HG03575 (cell line): ENCODE measurements at regions not wholly inside any gene's neighbourhood (a gene's known extent, or its start where the extent isn't known, plus 50 kb on each side); places are given as distances from the start of the nearest gene placed in this dataset.

ENCODE experiments used
- ATAC-seq: cut with Tn5 transposase; IDR thresholded peaks from one replicate; pipeline ENCODE4 v1.9.1; 2021; ENCODE audit not compliant: unreplicated experiment, insufficient number of reproducible peaks, low FRiP score; ENCODE audit errors: extremely low read depth

- no peak for ATAC-seq
Measured at GRCh38 chr6:115393821-115394220, 666.9 kb downstream of the FRK start.

- ATAC-seq = no peak
Measured at GRCh38 chr6:115370202-115370601, 690.5 kb downstream of the FRK start.

GRCh38 chr6:115365783-115366182 lies 694.9 kb downstream of the FRK start:
- no peak for ATAC-seq

- ATAC-seq = peak; percentile 88
Measured at GRCh38 chr6:115363379-115363778, 697.3 kb downstream of the FRK start.

- no peak for ATAC-seq
Measured at GRCh38 chr6:115362234-115362633, 698.5 kb downstream of the FRK start.

- ATAC-seq = no peak
Measured at GRCh38 chr6:115360602-115361325, 699.9 kb downstream of the FRK start.

GRCh38 chr6:115358616-115359015 lies 702.1 kb downstream of the FRK start:
- ATAC-seq = no peak

GRCh38 chr6:115356371-115356770 lies 704.3 kb downstream of the FRK start:
- ATAC-seq = no peak

GRCh38 chr6:115323001-115323400 lies 737.7 kb downstream of the FRK start:
- ATAC-seq = no peak

- no peak for ATAC-seq
Measured at GRCh38 chr6:115319823-115320222, 740.9 kb downstream of the FRK start.

- no peak for ATAC-seq
Measured at GRCh38 chr6:115310156-115310555, 750.5 kb downstream of the FRK start.

GRCh38 chr6:115302731-115303130 lies 758.0 kb downstream of the FRK start:
- ATAC-seq = no peak

- ATAC-seq = no peak
Measured at GRCh38 chr6:115287467-115287866, 773.2 kb downstream of the FRK start.

- ATAC-seq = no peak
Measured at GRCh38 chr6:115276881-115277565, 783.7 kb downstream of the FRK start.

GRCh38 chr6:115272311-115272710 lies 788.4 kb downstream of the FRK start:
- no peak for ATAC-seq

GRCh38 chr6:115271434-115271833 lies 789.3 kb downstream of the FRK start:
- ATAC-seq = no peak

- no peak for ATAC-seq
Measured at GRCh38 chr6:115270953-115271352, 789.7 kb downstream of the FRK start.

- no peak for ATAC-seq
Measured at GRCh38 chr6:115241373-115241772, 819.3 kb downstream of the FRK start.

GRCh38 chr6:115221198-115221597 lies 839.5 kb downstream of the FRK start:
- no peak for ATAC-seq

GRCh38 chr6:115220551-115221159 lies 840.0 kb downstream of the FRK start:
- no peak for ATAC-seq
